WTC11 (cell line): ENCODE measurements at regions not wholly inside any gene's neighbourhood (a gene's known extent, or its start where the extent isn't known, plus 50 kb on each side); places are given as distances from the start of the nearest gene placed in this dataset.

ENCODE experiments used
- AFF4 ChIP-seq: sonication (generic); formaldehyde crosslinking; IDR thresholded peaks from 2 replicates; pipeline ENCODE4 v1.8.1; 2023; ENCODE audit warnings: mild to moderate bottlenecking, missing genetic modification reagents, borderline replicate concordance
- ATF1 ChIP-seq: sonication (generic); formaldehyde crosslinking; IDR thresholded peaks from 2 replicates; pipeline ENCODE4 v1.8.1; 2023; ENCODE audit warnings: mild to moderate bottlenecking, moderate library complexity, missing genetic modification reagents
- CREM ChIP-seq: sonication (generic); formaldehyde crosslinking; IDR thresholded peaks from 2 replicates; pipeline ENCODE4 v1.8.1; 2022; ENCODE audit warnings: mild to moderate bottlenecking, missing genetic modification reagents, moderate library complexity
- CTCF ChIP-seq: fragments of 200-600 bp; IDR thresholded peaks from 2 replicates; pipeline ENCODE4 v1.8.0; 2022; ENCODE audit warnings: antibody characterized with exemption
- ESRRA ChIP-seq: sonication (generic); formaldehyde crosslinking; IDR thresholded peaks from 2 replicates; pipeline ENCODE4 v1.8.1; 2022; ENCODE audit warnings: mild to moderate bottlenecking, missing genetic modification reagents, borderline replicate concordance
- IRF2 ChIP-seq: sonication (generic); formaldehyde crosslinking; IDR thresholded peaks from 2 replicates; pipeline ENCODE4 v1.8.0; 2022; ENCODE audit warnings: low read depth, missing genetic modification reagents, borderline replicate concordance
- NFE2L1 ChIP-seq: sonication (generic); formaldehyde crosslinking; IDR thresholded peaks from 2 replicates; pipeline ENCODE4 v1.8.1; 2023; ENCODE audit warnings: missing genetic modification reagents
- TF ChIP-seq, protein P1 (sequence below): fragments of 250-450 bp; sonication (Bioruptor Pico); IDR thresholded peaks from 2 replicates; pipeline ENCODE4 v1.9.0; 2021; ENCODE audit warnings: moderate library complexity, mild to moderate bottlenecking, inconsistent platforms, borderline replicate concordance

GRCh38 chr11:71148716-71149115 lies 103.7 kb downstream of the SHANK2 start:
- no peak for TF ChIP-seq AFF4 (CRISPR knock-in tag)
- TF ChIP-seq CTCF: no peak
- no peak for TF ChIP-seq IRF2 (CRISPR knock-in tag)
- TF ChIP-seq NFE2L1 (CRISPR knock-in tag): no peak
- TF ChIP-seq ATF1 (CRISPR knock-in tag): no peak
- no peak for TF ChIP-seq CREM (CRISPR knock-in tag)
- TF ChIP-seq, protein P1, sequence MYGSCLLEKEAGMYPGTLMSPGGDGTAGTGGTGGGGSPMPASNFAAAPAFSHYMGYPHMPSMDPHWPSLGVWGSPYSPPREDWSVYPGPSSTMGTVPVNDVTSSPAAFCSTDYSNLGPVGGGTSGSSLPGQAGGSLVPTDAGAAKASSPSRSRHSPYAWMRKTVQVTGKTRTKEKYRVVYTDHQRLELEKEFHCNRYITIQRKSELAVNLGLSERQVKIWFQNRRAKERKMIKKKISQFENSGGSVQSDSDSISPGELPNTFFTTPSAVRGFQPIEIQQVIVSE (CRISPR knock-in tag): no peak
- no peak for TF ChIP-seq ESRRA (CRISPR knock-in tag)
